ENCODE measurements at regions not wholly inside any gene's neighbourhood (a gene's known extent, or its start where the extent isn't known, plus 50 kb on each side); places are given as distances from the start of the nearest gene placed in this dataset.

- TF ChIP-seq CTCF (IDR thresholded peaks at IDR 0.05; ENCODE audit: insufficient read depth, low read length) = no peak
- H3K4me3 ChIP-seq (ENCODE audit: low read depth, low read length) = no peak overlapping the region
- no peak for DNase-seq (ENCODE audit: low read depth)
Measured at GRCh38 chr1:194598098-194598497, 1411.7 kb upstream of the B3GALT2 start.

- TF ChIP-seq CTCF (IDR thresholded peaks at IDR 0.05; ENCODE audit: insufficient read depth, low read length) = no peak
- no peak overlapping the region for H3K4me3 ChIP-seq (ENCODE audit: low read depth, low read length)
- DNase-seq (ENCODE audit: low read depth) = no peak
Measured at GRCh38 chr1:194586302-194586701, 1399.9 kb upstream of the B3GALT2 start.

- H3K4me3 ChIP-seq (ENCODE audit: low read depth, low read length) = no peak overlapping the region
- DNase-seq (ENCODE audit: low read depth) = no peak
- TF ChIP-seq CTCF (IDR thresholded peaks at IDR 0.05; ENCODE audit: insufficient read depth, low read length) = no peak
Measured at GRCh38 chr1:194584052-194584451, 1397.6 kb upstream of the B3GALT2 start.

DNA sequence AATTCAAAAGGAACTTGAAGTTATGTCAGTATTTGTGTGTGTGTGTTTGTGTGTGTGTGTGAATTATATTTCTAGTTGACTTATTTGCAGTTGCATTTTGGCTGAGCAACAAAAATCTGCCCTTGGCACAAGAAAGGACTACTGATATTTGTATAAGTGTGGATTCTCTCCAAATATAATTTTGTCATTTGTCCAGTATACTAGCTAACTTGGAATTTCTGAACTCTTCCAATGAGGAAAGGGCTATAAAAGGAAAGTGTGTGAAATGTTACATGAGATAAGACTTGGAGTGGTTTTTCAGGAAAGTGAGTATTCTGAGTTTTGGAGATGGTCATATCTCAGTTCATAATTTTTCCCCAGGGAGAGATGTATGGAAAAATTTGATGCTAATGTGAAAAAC is 1384.1 kb upstream of the B3GALT2 start:
- no peak for TF ChIP-seq CTCF (IDR thresholded peaks at IDR 0.05; ENCODE audit: insufficient read depth, low read length)
- no peak for DNase-seq (ENCODE audit: low read depth)
- H3K4me3 ChIP-seq (ENCODE audit: low read depth, low read length) = no peak overlapping the region

- DNase-seq (ENCODE audit: low read depth) = no peak
- TF ChIP-seq CTCF (IDR thresholded peaks at IDR 0.05; ENCODE audit: insufficient read depth, low read length) = no peak
Measured at GRCh38 chr1:194568610-194569009, 1382.2 kb upstream of the B3GALT2 start.

DNA sequence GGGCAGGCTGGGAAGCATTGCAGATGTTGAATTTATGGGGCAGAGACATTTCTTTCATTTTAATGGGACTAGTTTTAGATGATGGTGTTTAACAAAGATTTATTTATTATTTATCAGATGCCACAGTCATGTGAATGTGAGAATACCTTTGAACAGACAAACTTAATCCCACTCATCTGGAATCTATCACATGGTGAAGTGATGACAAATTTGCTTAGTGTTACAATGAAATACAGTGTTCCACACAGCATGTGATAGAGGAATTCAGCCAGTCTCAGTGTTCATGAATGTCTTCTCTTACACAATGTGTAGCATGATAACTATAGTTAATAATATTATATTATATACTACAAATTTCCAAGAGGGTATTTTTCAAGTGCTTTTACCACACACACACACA is 1361.7 kb upstream of the B3GALT2 start:
- DNase-seq (ENCODE audit: low read depth) = no peak
- H3K4me3 ChIP-seq (ENCODE audit: low read depth, low read length) = no peak overlapping the region
- no peak for TF ChIP-seq CTCF (IDR thresholded peaks at IDR 0.05; ENCODE audit: insufficient read depth, low read length)

More at GRCh38 chr1:194568610-194569009, 1382.2 kb upstream of the B3GALT2 start:
- H3K4me3 ChIP-seq (ENCODE audit: low read depth, low read length) = no peak overlapping the region

DNA sequence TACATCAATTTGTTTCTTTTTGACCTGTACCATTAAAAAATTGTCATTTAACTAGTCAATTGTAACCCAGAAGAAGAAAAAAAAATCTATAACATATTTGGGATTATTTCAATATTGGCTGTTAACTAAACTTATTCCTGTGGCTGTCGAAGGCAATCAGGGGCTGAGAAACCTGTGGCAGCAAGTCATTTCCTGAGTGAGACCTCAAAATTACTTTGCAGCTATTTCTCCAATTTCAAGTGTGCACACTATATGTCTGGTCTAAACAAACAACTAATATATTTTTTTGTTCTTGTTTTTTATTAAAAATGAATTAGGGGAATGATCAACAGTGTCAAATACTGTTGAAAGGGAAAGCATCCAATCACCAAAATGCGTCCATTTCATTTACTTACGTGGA is 1357.6 kb upstream of the B3GALT2 start:
- no peak for DNase-seq (ENCODE audit: low read depth)
- no peak for TF ChIP-seq CTCF (IDR thresholded peaks at IDR 0.05; ENCODE audit: insufficient read depth, low read length)
- no peak overlapping the region for H3K4me3 ChIP-seq (ENCODE audit: low read depth, low read length)
